K562 (cell line): ENCODE measurements at regions not wholly inside any gene's neighbourhood (a gene's known extent, or its start where the extent isn't known, plus 50 kb on each side); places are given as distances from the start of the nearest gene placed in this dataset.

Experiments
- CTCF ChIP-seq, 3 experiments: IDR thresholded peaks in 2 of 3; conservative IDR thresholded peaks in 1 of 3; 2 replicates each; pipeline ENCODE4 v1.5.1; 2011 to 2012; ENCODE audit warnings: low read length in 3 of 3, mild to moderate bottlenecking in 3 of 3, control low read depth in 2 of 3, improper control_type of control experiment in 1 of 3, inconsistent platforms in 1 of 3, low read depth in 1 of 3, mixed read lengths in 1 of 3, moderate library complexity in 1 of 3; ENCODE audit not compliant: insufficient read depth in 2 of 3
- MAFF ChIP-seq: IDR thresholded peaks from 2 replicates; pipeline ENCODE4 v1.6.1; 2012; ENCODE audit warnings: low read length, improper control_type of control experiment
- NFIC ChIP-seq: fragments of 450-650 bp; IDR thresholded peaks from 2 replicates; pipeline ENCODE4 v1.6.1; 2017; ENCODE audit warnings: mild to moderate bottlenecking, inconsistent platforms

GRCh38 chr16:75987323-75987722 is 261.0 kb upstream of the CPHXL start:
- TF ChIP-seq MAFF (no peak), CTCF (IDR thresholded peaks at IDR 0.05 in 2 of 3, conservative IDR thresholded peaks at IDR 0.05 in 1 of 3; ENCODE audit: insufficient read depth in 2 of 3, low read depth in 1 of 3, low read length in 3 of 3) (no peak), NFIC (no peak)
